GM03348 (cell line): ENCODE measurements at regions not wholly inside any gene's neighbourhood (a gene's known extent, or its start where the extent isn't known, plus 50 kb on each side); places are given as distances from the start of the nearest gene placed in this dataset.

Experiments used
- DNase-seq: peaks from one replicate; pipeline ENCODE4 v3.0.0; 2012; ENCODE audit warnings: low spot score

GRCh38 chr3:71876135-71877105 is 91.5 kb upstream of the PROK2 start:
- no peak for DNase-seq

- peak; percentile 90 for DNase-seq
Observed at GRCh38 chr3:71875461-71875947, 90.6 kb upstream of the PROK2 start.

- no peak for DNase-seq
Observed at GRCh38 chr3:71874618-71875017, 89.7 kb upstream of the PROK2 start.

- no peak for DNase-seq
Observed at GRCh38 chr3:71873093-71873611, 88.2 kb upstream of the PROK2 start.

- DNase-seq: no peak
Observed at GRCh38 chr3:71872256-71872655, 87.3 kb upstream of the PROK2 start.

GRCh38 chr3:71870966-71871512 is 86.1 kb upstream of the PROK2 start:
- DNase-seq: no peak

GRCh38 chr3:71868876-71869275 is 83.9 kb upstream of the PROK2 start:
- no peak for DNase-seq

GRCh38 chr3:71865727-71866126 is 80.8 kb upstream of the PROK2 start:
- DNase-seq: no peak

- DNase-seq: no peak
Observed at GRCh38 chr3:71863563-71864190, 78.7 kb upstream of the PROK2 start.

GRCh38 chr3:71862371-71863140 is 77.6 kb upstream of the PROK2 start:
- DNase-seq: peak; percentile 61

- DNase-seq: no peak
Observed at GRCh38 chr3:71859123-71859519, 74.2 kb upstream of the PROK2 start.

- no peak for DNase-seq
Observed at GRCh38 chr3:71858503-71859122, 73.7 kb upstream of the PROK2 start.

- DNase-seq: peak; percentile 49
Observed at GRCh38 chr3:71857956-71858355, 73.0 kb upstream of the PROK2 start.

GRCh38 chr3:71854706-71855105 is 69.8 kb upstream of the PROK2 start:
- DNase-seq: no peak

- no peak for DNase-seq
Observed at GRCh38 chr3:71854096-71854495, 69.1 kb upstream of the PROK2 start.

GRCh38 chr3:71851878-71852277 is 66.9 kb upstream of the PROK2 start:
- no peak for DNase-seq

- no peak for DNase-seq
Observed at GRCh38 chr3:71850654-71851053, 65.7 kb upstream of the PROK2 start.

- no peak for DNase-seq
Observed at GRCh38 chr3:71849681-71850080, 64.7 kb upstream of the PROK2 start.

- DNase-seq: no peak
Observed at GRCh38 chr3:71847794-71848193, 62.8 kb upstream of the PROK2 start.

- DNase-seq: no peak
Observed at GRCh38 chr3:71846185-71846584, 61.2 kb upstream of the PROK2 start.

- no peak for DNase-seq
Observed at GRCh38 chr3:71843071-71843470, 58.1 kb upstream of the PROK2 start.
